D341Med (cell line): ENCODE measurements at regions not wholly inside any gene's neighbourhood (a gene's known extent, or its start where the extent isn't known, plus 50 kb on each side); places are given as distances from the start of the nearest gene placed in this dataset.
"Not testable (repeated sequence)": the region's sequence is repeated elsewhere in the genome, so short reads cannot be mapped to it uniquely, and the experiment has no call there.

Experiments used
- DNase-seq: peaks from one replicate; pipeline ENCODE4 v3.0.0; 2012; ENCODE audit warnings: low spot score

- DNase-seq = no peak
Observed at GRCh38 chr1:82371844-82372498, 571.2 kb downstream of the ADGRL2 start.

- no peak for DNase-seq
Observed at GRCh38 chr1:82367456-82367855, 566.7 kb downstream of the ADGRL2 start.

- no peak for DNase-seq
Observed at GRCh38 chr1:82366689-82367088, 566.0 kb downstream of the ADGRL2 start.

- not testable (repeated sequence) for DNase-seq
Observed at GRCh38 chr1:82359541-82359940, 558.8 kb downstream of the ADGRL2 start.

- not testable (repeated sequence) for DNase-seq
Observed at GRCh38 chr1:82358706-82359105, 558.0 kb downstream of the ADGRL2 start.

- DNase-seq = not testable (repeated sequence)
Observed at GRCh38 chr1:82354546-82354945, 553.8 kb downstream of the ADGRL2 start.

GRCh38 chr1:82348487-82348886 lies 547.8 kb downstream of the ADGRL2 start:
- no peak for DNase-seq

- DNase-seq = no peak
Observed at GRCh38 chr1:82346141-82346540, 545.4 kb downstream of the ADGRL2 start.

GRCh38 chr1:82343381-82343780 lies 542.6 kb downstream of the ADGRL2 start:
- no peak for DNase-seq

GRCh38 chr1:82337635-82338034 lies 536.9 kb downstream of the ADGRL2 start:
- DNase-seq = no peak

- no peak for DNase-seq
Observed at GRCh38 chr1:82330330-82330729, 529.6 kb downstream of the ADGRL2 start.

GRCh38 chr1:82329226-82329625 lies 528.5 kb downstream of the ADGRL2 start:
- no peak for DNase-seq

- no peak for DNase-seq
Observed at GRCh38 chr1:82323144-82323841, 522.6 kb downstream of the ADGRL2 start.

GRCh38 chr1:82321794-82322193 lies 521.1 kb downstream of the ADGRL2 start:
- no peak for DNase-seq

GRCh38 chr1:82319546-82319945 lies 518.8 kb downstream of the ADGRL2 start:
- DNase-seq = no peak

GRCh38 chr1:82318921-82319320 lies 518.2 kb downstream of the ADGRL2 start:
- DNase-seq = no peak

GRCh38 chr1:82318265-82318664 lies 517.5 kb downstream of the ADGRL2 start:
- DNase-seq = no peak

GRCh38 chr1:82317671-82318070 lies 516.9 kb downstream of the ADGRL2 start:
- DNase-seq = no peak

- no peak for DNase-seq
Observed at GRCh38 chr1:82299656-82300055, 498.9 kb downstream of the ADGRL2 start.

GRCh38 chr1:82299056-82299455 lies 498.3 kb downstream of the ADGRL2 start:
- no peak for DNase-seq

GRCh38 chr1:82297139-82297896 lies 496.6 kb downstream of the ADGRL2 start:
- DNase-seq = no peak

- no peak for DNase-seq
Observed at GRCh38 chr1:82287556-82287955, 486.8 kb downstream of the ADGRL2 start.

GRCh38 chr1:82284213-82284612 lies 483.5 kb downstream of the ADGRL2 start:
- no peak for DNase-seq
